ENCODE measurements at regions not wholly inside any gene's neighbourhood (a gene's known extent, or its start where the extent isn't known, plus 50 kb on each side); places are given as distances from the start of the nearest gene placed in this dataset.

- no peak for FAIRE-seq
- Histone ChIP-seq H3K27ac (ENCODE audit: low read depth, low read length) (no peak overlapping the region), H3K79me2 (ENCODE audit: insufficient read depth, low read length) (no peaks in the 10 kb centered on the region), H3K4me1 (ENCODE audit: insufficient read depth, low read length) (peaks cover 5% of the 10 kb centered on the region), H3K4me2 (ENCODE audit: low read length) (peak overlapping the region; percentile 59), H3K36me3 (ENCODE audit: insufficient read depth, low read length) (no peaks in the 10 kb centered on the region), H4K20me1 (ENCODE audit: insufficient read depth, low read length) (no peaks in the 10 kb centered on the region), H3K9me3 (ENCODE audit: insufficient read depth, low read depth, low read length) (peaks cover 9% of the 10 kb centered on the region), H2AFZ (ENCODE audit: low read depth, low read length) (no peak overlapping the region), H3K27me3 (ENCODE audit: insufficient read depth, low read length) (no peaks in the 10 kb centered on the region), H3K4me3 (ENCODE audit: insufficient read depth, low read depth, low read length) (no peak overlapping the region), H3K9ac (ENCODE audit: low read length) (no peak overlapping the region)
- TF ChIP-seq CTCF (IDR thresholded peaks at IDR 0.05; ENCODE audit: insufficient read depth, low read depth, low read length) = no peak
- DNase-seq (ENCODE audit: low read depth) = peak; percentile 25
- Mint-ChIP-seq H3K27ac (ENCODE audit: unreplicated experiment) (peak overlapping the region; percentile 51), H3K4me3 (ENCODE audit: unreplicated experiment) (no peak overlapping the region), H3K9me3 (ENCODE audit: unreplicated experiment) (peaks cover 7% of the 10 kb centered on the region), H3K4me1 (ENCODE audit: low read depth, unreplicated experiment) (peaks cover 20% of the 10 kb centered on the region), H3K27me3 (ENCODE audit: low read depth, unreplicated experiment) (no peaks in the 10 kb centered on the region), H3K36me3 (ENCODE audit: low read depth, unreplicated experiment) (no peaks in the 10 kb centered on the region)
Observed at GRCh38 chr4:180696460-180697092, 1546.6 kb upstream of the TENM3 start.

- H3K4me3 Mint-ChIP-seq (ENCODE audit: unreplicated experiment) = no peak overlapping the region
- Histone ChIP-seq H3K9ac (ENCODE audit: low read length) (no peak overlapping the region), H3K27ac (ENCODE audit: low read depth, low read length) (no peak overlapping the region), H3K4me1 (ENCODE audit: insufficient read depth, low read length) (peaks cover 5% of the 10 kb centered on the region), H3K9me3 (ENCODE audit: insufficient read depth, low read depth, low read length) (peaks cover 3% of the 10 kb centered on the region), H3K36me3 (ENCODE audit: insufficient read depth, low read length) (no peaks in the 10 kb centered on the region), H2AFZ (ENCODE audit: low read depth, low read length) (no peak overlapping the region), H3K27me3 (ENCODE audit: insufficient read depth, low read length) (no peaks in the 10 kb centered on the region), H3K4me3 (ENCODE audit: insufficient read depth, low read depth, low read length) (no peak overlapping the region), H3K79me2 (ENCODE audit: insufficient read depth, low read length) (no peaks in the 10 kb centered on the region), H4K20me1 (ENCODE audit: insufficient read depth, low read length) (no peaks in the 10 kb centered on the region), H3K4me2 (ENCODE audit: low read length) (no peak overlapping the region)
- DNase-seq (ENCODE audit: low read depth) (no peak), FAIRE-seq (no peak)
- no peaks in the 10 kb centered on the region for H3K27me3 Mint-ChIP-seq (ENCODE audit: low read depth, unreplicated experiment)
- TF ChIP-seq CTCF (IDR thresholded peaks at IDR 0.05; ENCODE audit: insufficient read depth, low read depth, low read length) (no peak), EZH2 (IDR thresholded peaks at IDR 0.05; ENCODE audit: insufficient read depth, low read length) (no peak)
- H3K27ac Mint-ChIP-seq (ENCODE audit: unreplicated experiment) = peak overlapping the region; percentile 14
- H3K36me3 Mint-ChIP-seq (ENCODE audit: low read depth, unreplicated experiment) = peaks cover 2% of the 10 kb centered on the region
- peaks cover 22% of the 10 kb centered on the region for H3K4me1 Mint-ChIP-seq (ENCODE audit: low read depth, unreplicated experiment)
- H3K9me3 Mint-ChIP-seq (ENCODE audit: unreplicated experiment) = peaks cover 3% of the 10 kb centered on the region
Observed at GRCh38 chr4:180698550-180699195, 1544.5 kb upstream of the TENM3 start.

- no peak for TF ChIP-seq EZH2 (IDR thresholded peaks at IDR 0.05; ENCODE audit: insufficient read depth, low read length)
- no peak for TF ChIP-seq CTCF (IDR thresholded peaks at IDR 0.05; ENCODE audit: insufficient read depth, low read depth, low read length)
- Mint-ChIP-seq H3K4me3 (ENCODE audit: unreplicated experiment) (no peak overlapping the region), H3K27me3 (ENCODE audit: low read depth, unreplicated experiment) (no peaks in the 10 kb centered on the region), H3K36me3 (ENCODE audit: low read depth, unreplicated experiment) (peaks cover 2% of the 10 kb centered on the region), H3K4me1 (ENCODE audit: low read depth, unreplicated experiment) (peaks cover 22% of the 10 kb centered on the region), H3K27ac (ENCODE audit: unreplicated experiment) (no peak overlapping the region), H3K9me3 (ENCODE audit: unreplicated experiment) (peaks cover 6% of the 10 kb centered on the region)
- Histone ChIP-seq H3K9ac (ENCODE audit: low read length) (no peak overlapping the region), H3K27me3 (ENCODE audit: insufficient read depth, low read length) (no peaks in the 10 kb centered on the region), H3K36me3 (ENCODE audit: insufficient read depth, low read length) (no peaks in the 10 kb centered on the region), H4K20me1 (ENCODE audit: insufficient read depth, low read length) (no peaks in the 10 kb centered on the region), H3K4me2 (ENCODE audit: low read length) (no peak overlapping the region), H3K9me3 (ENCODE audit: insufficient read depth, low read depth, low read length) (no peaks in the 10 kb centered on the region), H3K4me1 (ENCODE audit: insufficient read depth, low read length) (peaks cover 8% of the 10 kb centered on the region), H3K27ac (ENCODE audit: low read depth, low read length) (no peak overlapping the region), H2AFZ (ENCODE audit: low read depth, low read length) (no peak overlapping the region), H3K4me3 (ENCODE audit: insufficient read depth, low read depth, low read length) (no peak overlapping the region), H3K79me2 (ENCODE audit: insufficient read depth, low read length) (no peaks in the 10 kb centered on the region)
- DNase-seq (ENCODE audit: low read depth) = peak; percentile 8
- FAIRE-seq = no peak
Observed at GRCh38 chr4:180706766-180707165, 1536.4 kb upstream of the TENM3 start.
